GM12872 (cell line): ENCODE measurements at regions not wholly inside any gene's neighbourhood (a gene's known extent, or its start where the extent isn't known, plus 50 kb on each side); places are given as distances from the start of the nearest gene placed in this dataset.

Experiments used
- TF ChIP-seq, protein P1 (sequence below): IDR thresholded peaks from 3 replicates; pipeline ENCODE4 v1.5.1; 2011; ENCODE audit warnings: low read depth, mild to moderate bottlenecking, low read length, moderate library complexity; ENCODE audit not compliant: insufficient read depth

DNA sequence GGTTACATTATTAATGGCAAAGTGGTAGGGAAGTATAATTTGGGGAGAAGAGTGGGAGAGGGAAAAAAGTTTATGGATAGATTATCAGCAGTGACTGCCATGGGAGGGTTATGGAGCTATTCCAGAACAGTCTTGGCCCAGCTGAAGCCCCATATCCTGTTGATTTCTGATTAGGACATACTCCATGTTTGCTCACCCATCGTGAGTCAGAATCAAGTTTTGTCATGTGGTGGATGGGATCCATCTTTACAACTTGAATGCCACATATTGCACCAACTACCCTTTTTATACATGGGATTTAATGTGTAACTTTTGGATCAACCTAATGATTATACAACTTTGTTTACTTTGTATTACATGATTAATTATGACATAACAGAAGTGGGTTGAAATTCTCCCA is 217.0 kb downstream of the HAO1 start:
- TF ChIP-seq, protein P1, sequence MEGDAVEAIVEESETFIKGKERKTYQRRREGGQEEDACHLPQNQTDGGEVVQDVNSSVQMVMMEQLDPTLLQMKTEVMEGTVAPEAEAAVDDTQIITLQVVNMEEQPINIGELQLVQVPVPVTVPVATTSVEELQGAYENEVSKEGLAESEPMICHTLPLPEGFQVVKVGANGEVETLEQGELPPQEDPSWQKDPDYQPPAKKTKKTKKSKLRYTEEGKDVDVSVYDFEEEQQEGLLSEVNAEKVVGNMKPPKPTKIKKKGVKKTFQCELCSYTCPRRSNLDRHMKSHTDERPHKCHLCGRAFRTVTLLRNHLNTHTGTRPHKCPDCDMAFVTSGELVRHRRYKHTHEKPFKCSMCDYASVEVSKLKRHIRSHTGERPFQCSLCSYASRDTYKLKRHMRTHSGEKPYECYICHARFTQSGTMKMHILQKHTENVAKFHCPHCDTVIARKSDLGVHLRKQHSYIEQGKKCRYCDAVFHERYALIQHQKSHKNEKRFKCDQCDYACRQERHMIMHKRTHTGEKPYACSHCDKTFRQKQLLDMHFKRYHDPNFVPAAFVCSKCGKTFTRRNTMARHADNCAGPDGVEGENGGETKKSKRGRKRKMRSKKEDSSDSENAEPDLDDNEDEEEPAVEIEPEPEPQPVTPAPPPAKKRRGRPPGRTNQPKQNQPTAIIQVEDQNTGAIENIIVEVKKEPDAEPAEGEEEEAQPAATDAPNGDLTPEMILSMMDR, result no peak

DNA sequence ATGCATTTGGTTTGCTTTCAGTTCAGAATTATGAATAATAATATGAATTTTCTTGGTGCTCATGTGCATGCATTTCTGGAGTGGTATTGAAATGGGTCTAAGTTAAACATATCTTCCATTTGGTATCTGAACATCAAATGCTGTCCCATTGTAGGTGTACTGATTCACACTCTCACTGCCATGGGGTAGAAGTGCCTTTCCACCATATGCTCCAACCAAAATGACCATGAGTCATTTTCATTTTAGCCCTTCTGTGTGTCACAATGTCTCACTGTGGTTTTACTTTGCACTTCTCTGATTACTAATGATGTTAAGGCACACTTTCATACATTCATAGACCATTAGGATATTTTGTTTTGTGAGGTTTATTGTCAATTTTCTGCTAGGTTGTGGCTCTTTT is 211.9 kb downstream of the HAO1 start:
- TF ChIP-seq, protein P1, result no peak

DNA sequence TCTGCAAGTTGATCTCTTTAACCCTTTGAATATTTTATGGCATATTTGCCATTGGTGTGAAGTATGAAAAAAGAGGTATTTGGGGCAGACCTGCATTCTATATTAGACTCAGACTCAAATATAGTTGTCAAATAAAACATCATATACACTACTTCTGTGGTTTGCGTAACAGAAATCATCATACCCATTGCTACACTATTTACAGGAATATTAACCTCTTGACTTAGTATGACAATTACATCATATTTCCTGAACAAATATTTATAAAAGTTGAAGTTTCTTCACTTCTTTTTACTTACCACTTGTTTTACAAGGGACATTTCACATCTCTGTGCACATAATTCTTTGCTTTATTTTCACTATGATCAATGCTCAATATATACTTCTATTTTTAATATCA is 206.0 kb downstream of the HAO1 start:
- TF ChIP-seq, protein P1, result no peak

DNA sequence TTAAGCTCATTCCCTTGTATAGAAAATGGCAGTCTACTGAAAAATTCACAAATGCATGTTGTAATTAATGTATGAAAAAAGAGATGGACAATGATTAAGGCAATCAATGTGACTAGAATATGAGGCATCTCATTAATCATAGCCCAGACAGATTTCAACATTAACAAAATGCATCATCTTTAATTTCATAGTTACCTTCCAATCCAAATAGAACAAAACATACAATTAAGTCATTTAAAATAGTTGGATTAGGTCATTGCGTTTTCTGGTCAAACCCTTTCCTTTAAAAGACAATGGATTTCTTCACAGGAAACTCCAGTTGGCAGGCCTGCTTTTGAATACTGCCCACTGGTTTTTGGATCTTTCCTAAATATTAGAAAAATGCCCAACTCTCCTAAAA is 203.9 kb downstream of the HAO1 start:
- TF ChIP-seq, protein P1, result no peak

DNA sequence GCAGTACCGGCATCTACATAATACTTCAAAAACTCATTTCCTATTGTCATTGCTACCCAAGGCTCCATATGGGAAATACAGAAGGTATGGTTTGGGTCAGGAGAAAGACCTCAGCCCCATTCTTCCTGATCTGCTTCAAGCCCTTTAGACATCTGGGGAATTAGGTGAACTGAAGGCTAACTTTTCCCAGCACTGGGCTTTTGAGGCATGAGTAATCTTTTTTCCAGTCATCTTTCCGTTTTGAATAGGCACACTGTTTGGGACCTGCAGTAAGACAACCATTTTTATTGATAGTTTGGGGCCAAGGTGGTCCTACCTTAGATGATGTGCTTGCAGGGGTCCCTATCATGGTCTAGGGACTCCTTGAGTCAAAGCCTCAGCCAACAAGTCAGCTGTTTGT is 198.4 kb downstream of the HAO1 start:
- TF ChIP-seq, protein P1, result no peak

DNA sequence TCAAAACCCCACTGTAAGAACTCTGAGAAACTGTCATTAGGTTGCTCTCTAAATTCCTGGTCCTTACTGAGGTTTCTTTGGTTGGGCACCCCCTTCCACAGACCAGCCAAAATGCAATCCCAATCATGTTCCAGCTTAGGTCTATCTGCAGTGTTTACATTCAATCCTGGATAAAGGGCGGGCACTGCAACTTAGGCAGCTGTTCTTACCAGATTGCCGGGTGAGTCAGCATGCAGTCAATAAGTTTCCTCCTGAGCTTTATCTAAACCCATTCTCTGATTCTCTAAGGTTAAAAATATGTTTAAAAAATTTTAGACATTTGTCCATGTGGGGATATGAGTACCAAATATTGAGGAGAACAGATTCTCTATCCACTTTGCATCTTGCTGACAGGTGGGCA is 197.8 kb downstream of the HAO1 start:
- TF ChIP-seq, protein P1, result no peak

DNA sequence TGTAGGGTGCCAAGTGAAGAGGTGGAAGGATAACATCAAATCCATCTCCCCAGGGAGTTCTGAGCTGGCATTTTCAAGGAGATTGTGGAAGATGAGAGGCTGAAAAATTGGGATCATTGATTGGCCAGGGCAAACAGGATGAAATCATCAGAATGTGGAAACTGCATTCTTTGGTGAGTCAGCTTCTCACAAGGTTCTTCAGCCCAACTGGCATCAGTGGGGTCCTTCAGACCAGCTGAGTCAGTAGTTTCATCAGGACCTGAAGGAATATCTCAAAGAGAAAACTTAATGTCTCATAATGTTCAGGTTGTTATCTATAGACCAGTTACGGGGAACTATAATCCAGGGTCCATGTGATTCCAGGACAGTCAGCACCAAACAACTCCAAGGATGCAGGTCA is 195.8 kb downstream of the HAO1 start:
- TF ChIP-seq, protein P1, result no peak

DNA sequence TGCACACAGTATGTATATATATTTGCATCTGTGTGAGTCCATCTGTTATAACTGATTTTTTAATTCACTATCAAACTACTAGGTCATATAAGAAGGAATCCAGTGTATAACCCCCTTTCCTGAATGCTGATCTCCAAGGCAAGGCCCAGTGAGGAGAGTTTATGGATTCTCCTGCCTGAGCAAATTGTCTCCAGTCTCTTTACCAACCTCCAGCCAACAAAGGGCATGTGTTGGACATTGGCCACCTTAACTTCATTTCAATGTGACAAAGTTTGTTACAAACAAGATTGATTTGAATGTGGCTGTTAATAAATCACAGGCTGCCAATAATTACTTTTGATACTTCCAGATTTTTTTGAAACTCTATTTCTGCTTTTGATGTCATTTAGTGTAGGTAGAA is 191.6 kb downstream of the HAO1 start:
- TF ChIP-seq, protein P1, result no peak
